DND-41 (cell line): ENCODE measurements at regions not wholly inside any gene's neighbourhood (a gene's known extent, or its start where the extent isn't known, plus 50 kb on each side); places are given as distances from the start of the nearest gene placed in this dataset.
"Not testable (repeated sequence)": the region's sequence is repeated elsewhere in the genome, so short reads cannot be mapped to it uniquely, and the experiment has no call there.

ENCODE experiments used
- ATAC-seq: fragments of 200-7000 bp; cut with Tn5 transposase; 3 replicates; pipeline ENCODE4 v1.9.1; 2021; ENCODE audit warnings: low read depth; ENCODE audit not compliant: insufficient read depth
- DNase-seq: peaks from one replicate; pipeline ENCODE4 v3.0.0-alpha.2; 2020
- H2AFZ ChIP-seq: 2 replicates; pipeline ENCODE4 v1.6.0; 2012; ENCODE audit warnings: low read depth, low read length
- H3K27ac ChIP-seq: 2 replicates; pipeline ENCODE4 v1.5.1; 2012; ENCODE audit warnings: low read length, inconsistent platforms
- H3K27me3 ChIP-seq: fragments of 200-600 bp; sonication (generic); 2 replicates; pipeline ENCODE4 v1.6.0; 2012; ENCODE audit warnings: low read length, mild to moderate bottlenecking, inconsistent platforms; ENCODE audit not compliant: insufficient read depth, poor library complexity
- H3K36me3 ChIP-seq: 2 replicates; pipeline ENCODE4 v1.5.1; 2012; ENCODE audit warnings: low read length, inconsistent platforms; ENCODE audit not compliant: insufficient read depth
- H3K4me1 ChIP-seq: 2 replicates; pipeline ENCODE4 v1.5.1; 2012; ENCODE audit warnings: mild to moderate bottlenecking, low read length; ENCODE audit not compliant: insufficient read depth
- H3K4me2 ChIP-seq: 2 replicates; pipeline ENCODE4 v1.6.0; 2012; ENCODE audit warnings: mild to moderate bottlenecking, moderate library complexity, low read length, inconsistent platforms; ENCODE audit not compliant: insufficient read depth
- H3K4me3 ChIP-seq, 2 experiments: fragments of 200-600 bp in 1 of 2; shearing (Covaris generic) in 1 of 2; 2 replicates each; pipeline ENCODE4 v1.5.1; 2012 to 2016; ENCODE audit warnings: inconsistent platforms in 2 of 2, low read length in 2 of 2, mild to moderate bottlenecking in 2 of 2, low read depth in 1 of 2, moderate library complexity in 1 of 2
- H3K79me2 ChIP-seq: 2 replicates; pipeline ENCODE4 v1.6.0; 2012; ENCODE audit warnings: low read length, inconsistent platforms; ENCODE audit not compliant: insufficient read depth
- H3K9ac ChIP-seq: 2 replicates; pipeline ENCODE4 v1.6.0; 2012; ENCODE audit warnings: low read depth, mild to moderate bottlenecking, inconsistent platforms, low read length, moderate library complexity
- H3K9me3 ChIP-seq: 2 replicates; pipeline ENCODE4 v1.5.1; 2012; ENCODE audit warnings: low read length, moderate library complexity, mild to moderate bottlenecking, inconsistent platforms; ENCODE audit not compliant: insufficient read depth, severe bottlenecking
- H4K20me1 ChIP-seq: 2 replicates; pipeline ENCODE4 v1.6.0; 2012; ENCODE audit warnings: low read length; ENCODE audit not compliant: insufficient read depth
- EZH2 ChIP-seq: IDR thresholded peaks from 3 replicates; pipeline ENCODE4 v1.6.1; 2012; ENCODE audit warnings: borderline replicate concordance, low read depth, mild to moderate bottlenecking, moderate library complexity, low read length, inconsistent platforms; ENCODE audit not compliant: severe bottlenecking
- TF ChIP-seq, protein P1 (sequence below): IDR thresholded peaks from 2 replicates; pipeline ENCODE4 v1.5.1; 2012; ENCODE audit warnings: borderline replicate concordance, low read length, moderate library complexity, mild to moderate bottlenecking; ENCODE audit not compliant: poor library complexity, severe bottlenecking; ENCODE audit errors: extremely low read depth

DNA sequence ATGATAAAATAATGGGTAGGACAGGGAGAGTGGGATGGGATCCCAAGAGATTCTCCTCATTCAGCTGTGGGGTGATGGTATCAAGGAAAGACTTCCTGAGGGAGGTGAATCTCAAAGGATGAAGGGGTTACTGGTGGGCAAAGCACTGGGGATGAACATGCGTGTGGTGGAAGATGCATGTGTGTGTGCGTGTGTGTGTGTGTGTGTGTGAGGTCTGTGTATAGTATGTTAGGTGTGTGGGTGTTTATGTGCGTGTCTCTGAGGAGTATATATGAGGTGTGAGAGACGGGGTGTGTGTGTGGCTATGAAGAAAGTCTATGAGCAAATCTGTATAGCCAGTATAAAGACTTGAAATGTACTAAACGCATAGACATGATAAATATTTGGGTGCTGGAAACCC, 220.0 kb upstream of the MYLIP start:
- TF ChIP-seq, protein P1, sequence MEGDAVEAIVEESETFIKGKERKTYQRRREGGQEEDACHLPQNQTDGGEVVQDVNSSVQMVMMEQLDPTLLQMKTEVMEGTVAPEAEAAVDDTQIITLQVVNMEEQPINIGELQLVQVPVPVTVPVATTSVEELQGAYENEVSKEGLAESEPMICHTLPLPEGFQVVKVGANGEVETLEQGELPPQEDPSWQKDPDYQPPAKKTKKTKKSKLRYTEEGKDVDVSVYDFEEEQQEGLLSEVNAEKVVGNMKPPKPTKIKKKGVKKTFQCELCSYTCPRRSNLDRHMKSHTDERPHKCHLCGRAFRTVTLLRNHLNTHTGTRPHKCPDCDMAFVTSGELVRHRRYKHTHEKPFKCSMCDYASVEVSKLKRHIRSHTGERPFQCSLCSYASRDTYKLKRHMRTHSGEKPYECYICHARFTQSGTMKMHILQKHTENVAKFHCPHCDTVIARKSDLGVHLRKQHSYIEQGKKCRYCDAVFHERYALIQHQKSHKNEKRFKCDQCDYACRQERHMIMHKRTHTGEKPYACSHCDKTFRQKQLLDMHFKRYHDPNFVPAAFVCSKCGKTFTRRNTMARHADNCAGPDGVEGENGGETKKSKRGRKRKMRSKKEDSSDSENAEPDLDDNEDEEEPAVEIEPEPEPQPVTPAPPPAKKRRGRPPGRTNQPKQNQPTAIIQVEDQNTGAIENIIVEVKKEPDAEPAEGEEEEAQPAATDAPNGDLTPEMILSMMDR = no peak
- Histone ChIP-seq H3K27me3 (no peaks in the 10 kb centered on the region), H3K4me1 (no peaks in the 10 kb centered on the region), H3K4me2 (no peak overlapping the region), H3K9me3 (no peaks in the 10 kb centered on the region), H4K20me1 (no peaks in the 10 kb centered on the region), H3K4me3 (no peak overlapping the region), H3K79me2 (no peaks in the 10 kb centered on the region), H3K9ac (no peak overlapping the region), H2AFZ (no peak overlapping the region), H3K27ac (no peak overlapping the region), H3K36me3 (no peaks in the 10 kb centered on the region)
- DNase-seq (no peak), ATAC-seq (no peak)

DNA sequence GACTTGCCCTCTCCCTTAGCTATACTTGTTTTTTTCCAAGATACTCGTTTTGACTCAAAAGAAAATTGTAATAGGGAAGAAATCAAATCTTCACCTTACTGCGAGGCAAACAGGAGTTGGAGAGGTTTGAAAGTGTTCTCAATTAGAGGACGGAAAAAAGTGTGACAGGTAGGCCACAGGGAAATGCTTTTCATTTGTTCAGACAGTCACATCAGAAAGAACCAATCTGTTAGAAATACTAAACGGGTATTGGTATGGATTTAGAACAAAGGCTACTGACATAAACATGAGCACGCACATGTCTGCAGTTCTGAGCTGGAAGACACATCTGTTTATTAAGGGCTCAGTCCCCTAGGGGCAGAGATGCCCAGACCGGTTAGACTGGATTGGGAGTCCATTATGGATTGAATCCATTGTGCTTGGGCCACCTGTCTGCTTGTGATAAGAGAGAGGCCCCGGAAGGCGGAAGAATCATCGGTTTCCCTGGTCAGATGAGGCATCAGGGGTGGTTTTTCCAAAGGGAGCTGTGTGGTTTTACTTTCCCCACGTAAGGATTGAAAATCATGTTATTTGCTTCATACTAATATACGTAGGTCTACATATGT, 220.9 kb upstream of the MYLIP start:
- Histone ChIP-seq H3K4me1 (no peaks in the 10 kb centered on the region), H4K20me1 (no peaks in the 10 kb centered on the region), H3K27ac (no peak overlapping the region), H3K36me3 (no peaks in the 10 kb centered on the region), H3K27me3 (no peaks in the 10 kb centered on the region), H2AFZ (no peak overlapping the region), H3K4me2 (no peak overlapping the region), H3K9me3 (no peaks in the 10 kb centered on the region), H3K79me2 (no peaks in the 10 kb centered on the region), H3K9ac (no peak overlapping the region), H3K4me3 (no peak overlapping the region)
- ATAC-seq = no peak
- TF ChIP-seq, protein P1 = no peak
- no peak for TF ChIP-seq EZH2
- DNase-seq = no peak

DNA sequence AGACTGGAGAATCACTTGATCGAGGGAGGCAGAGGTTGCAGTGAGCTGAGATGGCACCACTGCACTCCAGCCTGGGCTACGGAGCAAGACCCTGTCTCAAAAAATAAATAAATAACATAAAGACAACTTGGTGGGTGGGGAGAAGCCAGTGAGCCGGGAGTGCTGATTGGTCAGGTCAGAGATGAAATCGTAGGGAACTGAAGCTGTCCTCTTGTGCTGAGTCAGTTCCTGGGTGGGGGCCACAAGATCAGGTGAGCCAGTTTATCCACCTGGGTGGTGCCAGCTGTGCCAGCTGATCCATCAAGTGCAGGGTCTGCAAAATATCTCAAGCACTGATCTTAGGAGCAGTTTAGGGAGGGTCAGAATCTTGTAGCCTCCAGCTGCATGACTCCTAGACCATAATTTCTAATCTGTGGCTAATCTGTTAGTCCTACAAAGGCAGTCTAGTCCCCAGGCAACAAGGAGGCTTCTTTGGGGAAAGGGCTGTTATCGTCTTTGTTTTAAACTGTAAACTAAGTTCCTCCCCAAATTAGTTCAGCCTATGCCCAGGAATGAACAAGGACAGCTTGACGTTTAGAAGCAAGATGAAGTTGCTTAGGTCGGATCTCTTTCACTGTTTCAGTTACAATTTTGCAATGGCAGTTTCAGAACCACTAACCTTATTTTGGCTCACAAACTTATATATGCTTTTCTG, 221.5 kb upstream of the MYLIP start:
- not testable (repeated sequence) for H3K4me1 ChIP-seq, H3K4me2 ChIP-seq, H3K9ac ChIP-seq

DNA sequence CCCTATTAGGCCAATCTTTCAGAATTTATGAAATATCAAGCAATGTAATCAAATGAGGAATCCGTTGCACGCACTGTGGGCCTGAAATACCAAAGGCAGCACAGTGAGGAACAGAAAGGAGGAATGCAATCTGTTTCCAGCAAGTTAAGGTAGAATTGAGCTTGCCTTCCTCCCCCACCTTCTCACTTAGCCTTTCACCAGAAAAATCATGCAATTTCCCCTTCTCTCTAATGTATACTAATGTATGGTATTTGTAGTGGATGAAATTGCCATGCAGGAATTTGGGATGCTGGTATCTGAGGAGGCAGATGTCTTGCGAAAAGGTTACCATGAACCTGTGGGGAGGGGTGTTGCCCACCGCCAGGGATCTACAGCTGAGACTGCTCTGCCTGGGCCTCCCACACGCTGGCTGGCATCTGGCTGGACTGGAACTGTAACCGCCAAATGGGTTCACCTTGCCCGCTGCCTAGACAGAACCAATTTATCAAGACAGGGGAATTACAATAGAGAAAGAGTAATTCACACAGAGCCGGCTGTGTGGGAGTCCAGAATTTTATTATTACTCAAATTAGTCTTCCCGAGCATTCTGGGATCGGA, 222.4 kb upstream of the MYLIP start:
- no peaks in the 10 kb centered on the region for H3K36me3 ChIP-seq
- no peaks in the 10 kb centered on the region for H3K27me3 ChIP-seq
- no peak overlapping the region for H2AFZ ChIP-seq
- H4K20me1 ChIP-seq = no peaks in the 10 kb centered on the region
- no peak for TF ChIP-seq EZH2
- TF ChIP-seq, protein P1 = no peak
- no peak overlapping the region for H3K27ac ChIP-seq
- no peaks in the 10 kb centered on the region for H3K4me1 ChIP-seq
- no peak overlapping the region for H3K9ac ChIP-seq
- no peak for ATAC-seq
- H3K79me2 ChIP-seq = no peaks in the 10 kb centered on the region
- no peak overlapping the region for H3K4me2 ChIP-seq
- H3K4me3 ChIP-seq = no peak overlapping the region
- DNase-seq = no peak
- H3K9me3 ChIP-seq = no peaks in the 10 kb centered on the region

More for the DNA sequence above, 221.5 kb upstream of the MYLIP start:
- not testable (repeated sequence) for H3K9me3 ChIP-seq, ATAC-seq, H4K20me1 ChIP-seq, DNase-seq, H3K79me2 ChIP-seq, H3K27me3 ChIP-seq, H2AFZ ChIP-seq, H3K4me3 ChIP-seq, H3K36me3 ChIP-seq, H3K27ac ChIP-seq
